GM19438 (cell line): ENCODE measurements at regions not wholly inside any gene's neighbourhood (a gene's known extent, or its start where the extent isn't known, plus 50 kb on each side); places are given as distances from the start of the nearest gene placed in this dataset.
A peak's percentile ranks its signal among the peaks of the same experiment; 100 is the strongest.

Experiments used
- ATAC-seq: cut with Tn5 transposase; IDR thresholded peaks from one replicate; pipeline ENCODE4 v1.9.1; 2021; ENCODE audit warnings: low read depth; ENCODE audit not compliant: unreplicated experiment

- ATAC-seq, result no peak
Measured at GRCh38 chr5:116664988-116665387, 90.4 kb upstream of the SEMA6A start.

DNA sequence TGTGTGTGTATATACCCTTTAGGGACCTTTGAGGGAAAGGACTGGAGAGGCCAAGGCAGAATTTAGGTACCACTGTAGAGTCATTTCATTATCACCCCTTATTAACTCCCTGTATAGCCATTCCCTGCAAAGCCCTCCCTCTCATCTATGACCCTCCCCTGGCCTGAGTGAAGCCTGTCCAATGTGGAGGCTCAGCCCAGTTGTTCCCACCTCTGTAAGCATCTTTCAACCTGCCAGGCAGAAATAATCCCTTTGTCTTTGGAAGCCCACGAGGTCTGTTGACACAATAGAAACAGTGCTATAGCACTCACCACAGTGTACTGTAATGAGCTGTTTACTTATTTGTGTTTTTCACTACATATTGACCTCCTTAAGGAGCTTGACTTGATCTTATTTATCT is 88.5 kb upstream of the SEMA6A start:
- ATAC-seq, result no peak

DNA sequence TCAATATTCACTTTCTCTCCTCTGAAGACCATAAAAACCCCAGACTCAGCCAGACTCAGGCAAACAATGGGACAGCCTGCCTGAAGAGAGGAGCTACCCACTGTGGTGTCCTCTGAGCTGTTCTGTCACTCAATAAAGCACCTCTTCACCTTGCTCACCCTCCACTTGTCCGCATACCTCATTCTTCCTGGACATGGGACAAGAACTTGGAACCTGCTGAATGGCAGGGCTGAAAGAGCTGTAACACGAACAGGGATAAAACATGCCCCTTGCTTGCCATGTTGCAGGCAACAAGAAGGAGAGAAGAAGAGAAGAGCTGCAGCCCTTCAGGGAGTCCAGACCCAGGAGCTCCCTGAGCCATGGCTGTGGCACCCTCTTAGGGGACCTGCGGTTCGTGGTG is 86.8 kb upstream of the SEMA6A start:
- no peak for ATAC-seq

DNA sequence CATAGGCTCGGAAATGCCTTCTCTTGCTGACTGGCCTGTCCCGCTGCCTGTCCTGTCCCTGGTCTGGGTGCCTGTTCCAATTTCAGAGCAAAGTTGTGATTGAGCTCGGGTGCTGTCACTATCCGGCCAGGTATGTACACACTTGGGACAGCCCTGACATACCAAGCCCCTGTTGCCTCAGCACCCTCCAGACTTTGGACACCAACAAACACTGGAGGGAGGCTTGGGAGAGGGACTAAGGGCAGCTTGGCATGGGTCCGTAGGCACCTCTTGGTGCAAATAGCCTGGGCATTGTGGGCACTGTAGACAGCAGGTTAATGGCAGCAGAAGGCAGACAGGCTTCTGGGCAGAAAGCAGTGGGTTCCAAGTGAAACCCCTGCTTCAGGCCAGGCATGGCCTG is 86.3 kb upstream of the SEMA6A start:
- no peak for ATAC-seq

- no peak for ATAC-seq
Measured at GRCh38 chr5:116658830-116659229, 84.2 kb upstream of the SEMA6A start.

DNA sequence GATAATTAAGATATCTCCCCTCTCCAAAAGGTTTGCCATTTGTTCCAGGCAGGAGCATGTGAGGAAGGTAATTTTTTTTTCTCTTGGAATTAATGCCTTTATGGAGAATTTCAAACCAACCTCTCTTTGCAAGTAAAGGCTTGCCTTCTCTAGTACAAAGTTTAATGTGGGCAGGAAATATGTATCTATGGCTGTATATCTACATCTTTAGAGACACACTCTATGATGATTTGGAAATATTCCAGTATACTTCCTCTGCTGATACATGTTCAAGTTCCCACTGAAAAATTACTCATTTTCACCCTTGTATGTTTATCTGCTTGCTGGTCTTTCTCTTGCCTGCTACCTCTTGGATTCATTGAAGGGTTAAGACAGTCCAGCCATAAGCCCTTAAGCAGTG is 83.5 kb upstream of the SEMA6A start:
- no peak for ATAC-seq

GRCh38 chr5:116655431-116655830 is 80.8 kb upstream of the SEMA6A start:
- ATAC-seq, result no peak

GRCh38 chr5:116654925-116655324 is 80.3 kb upstream of the SEMA6A start:
- ATAC-seq, result no peak

DNA sequence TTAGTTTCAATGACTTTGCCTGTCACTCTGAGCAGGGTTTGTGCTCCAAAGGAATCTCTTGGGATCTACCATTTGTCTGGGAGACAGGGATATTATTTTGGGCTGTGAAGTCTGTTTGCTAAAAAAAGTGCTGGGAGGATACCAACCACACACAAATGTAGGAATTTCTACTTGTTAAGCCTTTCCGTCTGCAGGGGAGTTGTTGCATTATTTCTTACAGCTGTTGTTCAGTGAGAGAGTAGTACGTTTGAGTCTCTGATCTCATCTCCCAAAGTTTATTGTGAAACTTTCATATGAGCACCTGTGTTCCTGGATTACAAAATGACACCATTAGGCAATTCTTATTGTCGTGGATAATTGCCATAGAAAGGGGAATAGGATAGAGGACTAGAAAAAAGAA is 78.3 kb upstream of the SEMA6A start:
- no peak for ATAC-seq

- ATAC-seq, result no peak
Measured at GRCh38 chr5:116652196-116652729, 77.6 kb upstream of the SEMA6A start.

DNA sequence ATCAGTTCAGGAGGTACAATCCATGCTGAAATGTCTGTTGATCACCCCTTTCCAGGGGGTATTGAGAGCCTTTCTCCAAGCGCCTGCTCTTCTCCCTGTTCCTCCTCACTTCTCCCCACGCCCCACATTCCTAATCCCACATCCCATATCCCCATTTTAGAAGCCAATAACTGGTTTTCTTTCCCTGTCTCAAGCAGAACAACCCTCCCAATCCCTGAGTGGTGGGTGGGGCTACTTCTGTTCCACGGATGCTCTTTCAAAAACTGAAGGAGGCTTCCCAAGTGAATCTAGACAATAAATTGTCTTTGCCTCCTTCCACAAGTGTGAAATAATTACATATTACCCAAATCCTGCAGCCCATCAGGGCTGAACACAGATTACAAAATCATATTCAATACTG is 77.0 kb upstream of the SEMA6A start:
- ATAC-seq, result no peak

- ATAC-seq, result no peak
Measured at GRCh38 chr5:116650964-116651363, 76.3 kb upstream of the SEMA6A start.

DNA sequence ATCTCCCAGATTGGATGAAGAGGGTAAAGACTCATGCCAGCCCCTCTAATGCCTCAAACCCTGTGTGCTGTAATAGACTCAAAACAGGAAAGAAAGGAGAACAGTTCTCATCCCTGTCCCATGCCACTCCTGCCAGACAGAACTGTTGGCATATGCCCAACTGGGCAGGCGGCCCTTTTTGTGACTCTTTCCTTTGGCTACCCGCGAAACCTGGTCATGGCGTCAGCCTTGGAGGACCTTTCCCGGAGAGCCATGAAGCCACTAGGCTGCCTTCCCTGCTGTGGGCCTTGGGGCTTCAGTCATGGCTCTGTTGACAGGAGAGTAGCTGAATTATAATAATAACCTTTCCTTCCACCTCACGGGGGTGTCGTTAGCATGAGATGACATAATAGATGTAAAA is 75.9 kb upstream of the SEMA6A start:
- no peak for ATAC-seq

DNA sequence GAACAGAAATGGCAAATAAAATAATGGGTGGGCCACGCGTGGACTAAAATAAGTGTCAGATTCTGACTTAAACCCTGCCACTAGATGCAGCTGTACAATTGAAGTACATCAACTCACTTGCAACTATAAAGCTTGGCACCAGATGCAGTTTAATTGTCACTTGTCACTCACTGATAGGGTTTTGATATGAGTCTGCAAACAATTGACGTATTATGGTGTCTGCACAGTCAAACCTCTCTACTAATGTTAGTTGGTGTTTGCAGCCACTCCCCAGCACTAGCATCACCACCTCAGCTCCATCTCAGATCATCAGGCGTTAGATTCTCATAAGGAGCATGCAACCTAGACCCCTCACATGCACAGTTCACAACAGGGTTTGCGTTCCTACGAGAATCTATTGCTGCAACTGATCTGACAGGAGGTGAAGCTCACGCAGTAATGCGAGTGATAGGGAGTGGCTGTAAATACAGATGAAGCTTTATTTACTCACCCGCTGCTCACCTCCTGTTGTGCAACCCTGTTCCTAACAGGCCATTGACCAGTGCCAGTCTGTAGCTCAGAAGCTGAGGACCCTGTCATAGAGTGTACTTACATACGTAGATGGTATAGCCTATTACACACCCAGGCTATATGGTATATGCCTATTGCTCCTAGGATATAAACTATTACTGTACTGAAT is 72.1 kb upstream of the SEMA6A start:
- ATAC-seq, result no peak

DNA sequence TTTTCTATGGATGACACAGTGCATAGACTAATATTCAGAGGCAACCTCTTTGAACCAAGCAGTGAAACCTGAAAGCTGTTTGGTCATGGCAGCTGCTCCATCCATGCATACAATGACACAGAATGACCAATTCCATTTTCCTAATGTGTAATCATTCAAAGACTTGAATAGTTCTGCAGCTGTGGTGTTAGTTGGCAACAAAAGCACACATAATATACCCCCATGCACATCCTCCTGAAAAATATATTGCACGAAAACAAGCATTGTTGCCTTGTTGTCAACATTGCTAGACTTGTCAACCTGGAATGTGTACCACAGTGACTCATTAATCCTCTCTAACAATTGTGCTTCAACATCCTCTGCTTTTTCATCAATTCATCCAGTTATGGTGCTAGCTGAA is 71.0 kb upstream of the SEMA6A start:
- no peak for ATAC-seq

GRCh38 chr5:116640236-116640635 is 65.6 kb upstream of the SEMA6A start:
- no peak for ATAC-seq

DNA sequence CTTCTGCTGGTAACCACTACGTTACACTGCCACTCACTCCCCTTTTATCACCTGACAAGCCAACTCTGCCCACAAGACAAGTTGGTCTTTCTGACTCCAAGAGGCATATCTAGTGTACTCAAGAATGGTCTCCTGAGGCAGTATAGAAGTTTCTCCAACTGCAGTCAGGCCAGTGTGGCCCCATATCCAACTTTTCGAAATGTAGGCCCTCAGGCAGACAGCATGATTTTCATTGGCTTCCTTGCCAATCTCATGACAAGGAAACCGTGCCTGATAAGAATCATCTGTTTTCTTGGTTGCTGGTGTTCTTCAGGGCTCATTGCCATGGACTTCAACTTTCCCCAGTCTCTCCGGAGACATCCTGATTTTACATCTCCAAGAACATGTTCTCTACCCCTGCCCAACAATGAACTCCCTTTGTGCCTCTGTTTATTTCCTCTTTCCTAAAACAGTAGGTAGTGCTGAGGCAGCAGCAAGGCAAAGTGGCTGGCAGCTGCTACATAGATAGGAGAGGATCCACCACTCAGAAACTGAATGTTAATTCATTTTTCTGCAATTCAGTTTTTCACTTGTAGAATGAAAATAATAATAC is 62.6 kb upstream of the SEMA6A start:
- ATAC-seq, result no peak

GRCh38 chr5:116632890-116633289 is 58.3 kb upstream of the SEMA6A start:
- ATAC-seq, result no peak

DNA sequence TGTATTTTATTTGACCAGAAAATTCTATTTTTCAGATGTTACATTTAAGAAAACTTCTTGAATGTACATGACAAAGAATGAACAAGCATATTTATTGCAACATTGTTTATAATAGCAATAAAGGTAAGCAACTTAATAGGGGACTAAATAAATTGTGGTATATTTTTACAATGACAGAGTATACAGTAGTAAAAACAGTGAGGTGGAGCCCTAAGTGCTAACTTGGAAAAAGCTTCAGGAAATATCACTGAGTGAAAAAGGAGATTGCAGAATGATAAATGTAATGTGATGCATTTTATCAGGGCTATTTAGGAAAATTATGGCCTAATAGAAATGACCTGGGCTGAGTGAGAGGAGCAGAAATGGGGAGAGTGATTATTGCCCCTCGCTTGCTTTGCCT is 56.5 kb upstream of the SEMA6A start:
- ATAC-seq, result no peak

GRCh38 chr5:116629168-116629567 is 54.5 kb upstream of the SEMA6A start:
- ATAC-seq, result no peak

DNA sequence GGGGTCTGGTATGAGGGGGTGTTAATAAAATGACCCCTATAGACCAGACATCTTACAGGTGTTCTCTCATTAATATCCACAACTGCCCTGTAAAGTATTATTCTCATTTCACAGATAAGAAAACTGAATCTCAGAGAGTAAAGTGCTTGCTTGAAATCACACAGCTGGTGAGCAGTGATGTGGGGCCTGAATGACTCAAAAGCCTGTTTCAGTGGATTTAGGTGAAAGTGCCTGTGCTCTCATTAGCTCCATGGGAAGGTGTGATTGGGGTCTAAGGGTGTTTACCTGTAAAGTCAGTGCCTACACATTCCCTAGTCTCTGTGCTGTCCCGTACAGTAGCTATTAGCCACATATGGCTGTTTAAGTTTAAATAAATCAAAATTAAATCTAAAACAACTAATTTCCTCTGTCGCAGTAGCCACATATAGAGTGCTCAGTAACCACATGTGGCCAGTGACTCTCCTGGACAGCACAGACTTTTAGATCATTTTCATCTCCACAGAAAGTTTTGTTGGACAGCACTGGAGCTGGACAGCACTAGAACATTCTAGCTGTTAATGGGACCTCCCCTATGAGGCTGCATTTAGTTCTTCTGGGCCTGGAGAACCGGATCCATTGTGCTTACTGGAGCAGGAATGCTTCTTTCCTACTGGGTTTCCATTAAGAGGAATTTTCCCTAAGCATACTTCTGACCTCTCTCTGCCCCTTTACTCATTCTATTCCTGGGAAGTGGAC is 52.5 kb upstream of the SEMA6A start:
- ATAC-seq, result peak; percentile 75

DNA sequence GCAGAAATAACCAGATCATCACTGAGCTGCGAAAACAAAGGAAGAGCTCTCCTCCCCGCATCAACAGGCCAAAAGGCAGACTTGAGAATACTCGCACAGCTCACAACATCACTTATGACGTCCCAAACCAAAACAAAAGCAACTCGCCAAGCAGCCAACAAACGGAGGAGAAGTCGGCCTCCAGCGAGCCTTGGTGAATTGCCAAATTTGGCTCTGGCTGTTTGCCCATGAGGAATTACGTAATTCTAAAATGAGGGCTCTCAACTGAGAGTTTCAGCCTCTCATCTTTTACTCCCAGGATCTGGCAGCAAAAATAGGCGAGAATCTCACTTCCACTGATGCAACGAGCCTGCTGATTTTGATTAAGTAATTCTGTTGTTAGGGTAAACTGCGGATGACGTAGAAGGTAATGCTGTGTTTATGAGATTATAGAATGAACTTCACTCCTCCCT is 51.7 kb upstream of the SEMA6A start:
- ATAC-seq, result no peak
